ENCODE measurements at regions not wholly inside any gene's neighbourhood (a gene's known extent, or its start where the extent isn't known, plus 50 kb on each side); places are given as distances from the start of the nearest gene placed in this dataset.

DNA sequence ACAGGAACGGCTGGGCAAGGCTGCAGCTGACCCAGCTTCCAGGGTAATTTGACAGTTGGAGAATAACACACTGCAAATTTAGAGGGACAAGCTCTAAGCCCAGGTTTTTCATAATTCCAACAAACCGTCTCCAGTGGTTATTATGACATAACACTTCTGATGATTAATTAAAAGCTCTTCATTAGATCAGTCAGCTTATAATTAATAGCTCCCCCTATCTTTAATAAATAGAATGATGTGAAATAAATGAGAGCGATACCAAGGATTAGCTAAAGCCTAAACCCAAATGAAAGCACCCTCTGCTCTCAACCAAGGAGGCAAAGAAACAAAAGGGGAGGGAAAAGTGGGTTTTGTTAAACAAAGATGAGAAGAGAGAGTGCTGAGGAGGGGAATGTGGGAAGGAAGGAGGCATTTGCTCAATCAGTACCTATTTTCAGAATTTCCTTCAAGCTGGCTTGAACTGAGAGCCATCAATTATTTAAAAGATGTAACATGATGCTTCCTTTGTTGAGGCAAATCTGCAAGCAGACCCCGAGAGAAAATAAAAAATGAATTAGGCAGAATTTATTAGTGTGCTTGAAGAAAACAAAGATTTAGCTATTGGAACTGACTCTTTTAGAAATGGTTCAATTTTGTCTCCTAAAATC is 221.8 kb upstream of the ESRRG start:
- no peak overlapping the region for H3K4me3 ChIP-seq
- no peaks in the 10 kb centered on the region for H3K36me3 ChIP-seq
- H3K4me1 ChIP-seq (replicated peaks) = no peaks in the 10 kb centered on the region
- H3K27ac ChIP-seq = no peak overlapping the region
- H3K27me3 ChIP-seq (replicated peaks) = no peaks in the 10 kb centered on the region
- no peaks in the 10 kb centered on the region for H3K9me3 ChIP-seq (replicated peaks)
- no peak for DNase-seq (ENCODE audit: low read depth in 1 of 2, low spot score in 2 of 2)

DNA sequence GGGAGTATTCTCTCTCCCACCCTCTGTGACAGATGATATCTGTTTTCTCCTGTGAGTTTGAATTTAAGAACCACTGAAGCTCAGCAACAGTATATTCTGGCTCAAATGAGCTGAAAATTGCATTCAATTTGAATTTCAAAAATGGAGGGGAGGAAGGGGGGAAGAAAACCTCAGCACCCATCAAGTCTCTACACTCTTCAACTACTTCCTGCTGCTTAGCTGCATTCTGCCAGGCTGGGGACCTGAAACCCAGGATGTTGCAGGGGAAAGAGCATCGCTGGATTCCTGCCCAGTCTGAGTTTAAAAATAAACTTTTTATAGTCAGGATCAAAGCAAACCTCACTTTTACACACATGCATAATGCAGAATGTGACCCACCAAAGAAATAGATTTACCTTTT is 214.3 kb upstream of the ESRRG start:
- H3K36me3 ChIP-seq = no peaks in the 10 kb centered on the region
- DNase-seq (ENCODE audit: low read depth in 1 of 2, low spot score in 2 of 2) = no peak
- H3K9me3 ChIP-seq (replicated peaks) = no peaks in the 10 kb centered on the region
- H3K27ac ChIP-seq = no peak overlapping the region
- no peaks in the 10 kb centered on the region for H3K4me1 ChIP-seq (replicated peaks)
- H3K27me3 ChIP-seq (replicated peaks) = no peaks in the 10 kb centered on the region
- H3K4me3 ChIP-seq = no peak overlapping the region

DNA sequence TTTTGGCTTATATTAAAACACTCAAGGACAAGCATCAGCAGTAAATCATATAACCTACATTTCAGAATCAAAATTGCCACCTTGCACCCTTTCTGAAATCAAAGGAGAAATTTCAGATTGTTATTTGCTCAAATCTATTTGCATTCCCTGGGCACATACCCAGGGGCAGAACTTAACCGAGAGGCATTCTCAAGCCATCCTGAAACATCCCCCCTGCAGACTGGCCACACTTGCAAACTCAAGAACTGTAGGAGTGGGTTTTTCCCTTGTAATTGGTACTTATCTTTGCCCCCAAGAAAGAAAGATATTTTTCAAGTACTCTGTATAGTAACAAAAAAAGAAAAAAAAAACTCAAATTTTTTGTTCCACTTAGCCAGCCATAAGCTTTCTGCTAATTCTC is 213.6 kb upstream of the ESRRG start:
- Histone ChIP-seq H3K36me3 (no peaks in the 10 kb centered on the region), H3K4me3 (no peak overlapping the region), H3K27ac (no peak overlapping the region), H3K4me1 (replicated peaks) (no peaks in the 10 kb centered on the region), H3K27me3 (replicated peaks) (no peaks in the 10 kb centered on the region), H3K9me3 (replicated peaks) (no peaks in the 10 kb centered on the region)
- DNase-seq (ENCODE audit: low read depth in 1 of 2, low spot score in 2 of 2) = no peak

DNA sequence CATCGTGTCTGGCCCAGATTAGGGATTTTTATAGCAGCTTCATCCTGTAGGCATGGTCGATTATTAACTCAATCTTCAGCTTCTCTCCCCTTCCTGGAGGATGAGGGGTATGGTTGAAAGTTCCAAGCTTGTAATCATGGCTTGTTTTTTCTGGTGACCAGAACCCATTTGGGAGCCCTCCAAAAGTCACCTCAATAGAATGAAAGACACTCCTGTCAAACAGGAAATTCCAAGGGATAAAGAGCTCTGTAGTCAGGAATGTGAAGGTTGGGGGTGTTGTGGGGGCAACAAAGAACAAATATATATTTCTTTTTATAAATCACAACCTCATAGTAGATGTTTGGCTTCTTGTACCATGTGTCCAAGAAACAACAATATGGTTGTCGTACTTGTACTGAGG is 212.7 kb upstream of the ESRRG start:
- DNase-seq (ENCODE audit: low read depth in 1 of 2, low spot score in 2 of 2) = no peak

DNA sequence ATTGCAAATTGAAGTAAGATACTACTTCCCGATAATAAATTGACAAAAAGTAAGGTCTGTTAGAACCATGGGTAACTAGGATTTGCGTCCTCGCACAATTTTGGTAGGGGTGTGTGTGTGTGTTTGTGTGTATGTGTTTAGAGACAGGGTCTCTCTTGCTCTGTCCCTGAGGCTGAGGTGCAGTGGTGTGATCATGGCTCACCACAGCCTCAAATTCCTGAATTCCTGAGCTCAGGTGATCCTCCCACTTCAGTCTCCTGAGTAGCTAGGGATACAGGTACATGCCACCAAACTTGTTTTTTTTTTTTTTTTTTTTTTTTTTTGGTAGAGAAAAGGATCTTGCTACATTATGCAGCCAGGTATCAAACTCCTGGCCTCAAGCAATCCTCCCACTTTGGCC is 209.2 kb upstream of the ESRRG start:
- Histone ChIP-seq H3K4me3 (no peak overlapping the region), H3K9me3 (replicated peaks) (0 out of 2 replicates have a peak, but pooled peaks cover 2% of the 10 kb centered on the region), H3K4me1 (replicated peaks) (no peaks in the 10 kb centered on the region), H3K36me3 (no peaks in the 10 kb centered on the region), H3K27me3 (replicated peaks) (no peaks in the 10 kb centered on the region), H3K27ac (no peak overlapping the region)
- DNase-seq (ENCODE audit: low read depth in 1 of 2, low spot score in 2 of 2) = no peak

More for the DNA sequence above, 212.7 kb upstream of the ESRRG start:
- no peaks in the 10 kb centered on the region for H3K9me3 ChIP-seq (replicated peaks)
- no peaks in the 10 kb centered on the region for H3K4me1 ChIP-seq (replicated peaks)
- no peaks in the 10 kb centered on the region for H3K27me3 ChIP-seq (replicated peaks)
- no peak overlapping the region for H3K27ac ChIP-seq
- no peak overlapping the region for H3K4me3 ChIP-seq
- H3K36me3 ChIP-seq = no peaks in the 10 kb centered on the region

DNA sequence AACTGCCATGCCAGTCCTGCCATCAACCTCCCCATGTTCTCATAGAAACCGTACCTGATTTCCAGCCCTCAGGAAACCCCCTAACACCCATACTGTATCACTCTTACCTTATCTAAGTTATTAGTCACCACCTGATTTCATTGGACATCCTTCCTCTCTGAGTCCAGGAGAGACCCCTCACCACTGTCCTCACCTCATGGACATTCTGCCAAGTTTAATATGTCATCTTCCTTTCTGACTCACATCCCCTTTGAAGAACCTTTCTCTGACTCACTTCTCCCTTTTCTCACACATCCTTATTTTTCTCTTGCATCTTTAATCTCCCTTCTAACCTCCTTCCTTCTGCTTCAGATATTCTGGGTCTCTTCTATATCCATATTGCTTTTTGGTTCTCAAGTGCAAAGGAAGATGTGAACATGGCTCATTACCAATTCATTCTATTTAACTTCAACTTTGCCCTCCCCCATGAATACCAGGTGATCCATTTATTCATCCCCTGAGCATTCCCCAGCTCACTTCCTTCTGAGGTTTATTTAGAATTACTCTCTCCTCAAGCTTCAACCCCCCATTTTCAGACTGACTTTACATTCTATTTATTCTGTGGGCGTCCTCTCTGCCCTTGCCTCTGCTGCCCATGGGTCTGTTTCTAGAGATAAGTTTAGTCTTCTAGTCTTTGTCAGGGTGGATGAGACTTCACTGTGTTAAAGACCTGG is 206.8 kb upstream of the ESRRG start:
- Histone ChIP-seq H3K36me3 (no peaks in the 10 kb centered on the region), H3K9me3 (replicated peaks) (0 out of 2 replicates have a peak, but pooled peaks cover 2% of the 10 kb centered on the region), H3K27me3 (replicated peaks) (no peaks in the 10 kb centered on the region), H3K4me3 (no peak overlapping the region), H3K27ac (no peak overlapping the region), H3K4me1 (replicated peaks) (no peaks in the 10 kb centered on the region)
- no peak for DNase-seq (ENCODE audit: low read depth in 1 of 2, low spot score in 2 of 2)

DNA sequence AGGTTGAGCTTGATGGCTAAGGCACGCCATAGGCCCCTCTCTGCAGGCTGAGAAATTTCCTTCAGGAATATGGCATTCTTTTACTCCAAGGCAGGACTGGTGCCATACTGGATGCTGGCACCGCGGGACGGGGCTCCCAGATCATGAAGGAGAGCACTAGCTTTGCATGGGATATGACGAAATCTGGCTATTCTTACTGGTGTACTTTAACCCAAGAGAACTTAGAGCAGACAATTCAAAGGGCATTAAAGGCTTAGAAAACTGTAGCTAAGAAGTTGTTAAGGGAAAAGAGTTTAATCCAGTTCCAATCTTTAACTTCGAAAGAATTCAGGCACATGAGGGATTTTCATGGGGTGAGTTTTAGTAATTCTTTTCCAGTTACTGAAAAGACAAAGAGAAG is 204.4 kb upstream of the ESRRG start:
- H3K27ac ChIP-seq = no peak overlapping the region
- H3K4me3 ChIP-seq = no peak overlapping the region
- H3K27me3 ChIP-seq (replicated peaks) = no peaks in the 10 kb centered on the region
- no peak for DNase-seq (ENCODE audit: low read depth in 1 of 2, low spot score in 2 of 2)
- 0 out of 2 replicates have a peak, but pooled peaks cover 2% of the 10 kb centered on the region for H3K9me3 ChIP-seq (replicated peaks)
- H3K4me1 ChIP-seq (replicated peaks) = no peaks in the 10 kb centered on the region
- H3K36me3 ChIP-seq = no peaks in the 10 kb centered on the region

DNA sequence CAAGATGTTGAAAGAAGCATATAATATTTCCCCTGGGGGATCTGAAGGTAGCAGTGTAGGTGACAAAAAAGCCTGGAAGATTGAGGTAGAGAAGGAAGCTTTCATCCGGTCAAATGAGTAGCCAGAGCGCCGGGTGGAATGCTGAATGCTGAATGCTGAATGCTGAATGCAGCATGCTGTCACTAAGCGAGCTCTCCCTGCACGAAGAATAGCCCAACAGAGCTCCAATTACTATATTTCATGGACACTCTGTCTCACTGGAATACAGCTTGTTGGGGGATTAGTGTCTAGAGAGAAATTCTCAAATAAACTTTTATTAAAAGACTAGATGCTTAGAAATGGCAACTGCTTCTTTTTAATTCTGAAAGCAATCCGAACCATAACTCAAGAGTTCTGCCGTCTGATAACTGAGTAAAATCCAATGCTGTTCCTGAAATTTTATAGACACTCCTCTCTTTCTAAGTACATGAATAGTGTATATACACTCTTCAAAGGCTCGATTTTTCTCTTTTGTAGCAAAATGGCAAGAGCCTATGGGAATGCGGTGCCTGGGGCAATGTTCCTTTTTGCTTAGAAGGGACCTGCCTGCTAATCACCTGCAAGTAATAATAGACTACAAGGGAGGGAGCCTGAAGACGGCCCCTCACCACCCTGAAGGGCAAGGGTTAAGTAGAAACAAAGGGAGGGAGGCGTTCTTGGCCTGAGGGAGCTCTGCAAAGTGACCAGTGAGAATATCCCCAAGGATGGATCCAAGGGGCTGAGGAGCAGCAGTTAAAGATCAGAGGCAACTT is 203.7 kb upstream of the ESRRG start:
- no peak for DNase-seq (ENCODE audit: low read depth in 1 of 2, low spot score in 2 of 2)
- H3K27ac ChIP-seq = no peak overlapping the region
- no peaks in the 10 kb centered on the region for H3K27me3 ChIP-seq (replicated peaks)
- H3K9me3 ChIP-seq (replicated peaks) = 0 out of 2 replicates have a peak, but pooled peaks cover 2% of the 10 kb centered on the region
- no peaks in the 10 kb centered on the region for H3K36me3 ChIP-seq
- no peaks in the 10 kb centered on the region for H3K4me1 ChIP-seq (replicated peaks)
- no peak overlapping the region for H3K4me3 ChIP-seq

DNA sequence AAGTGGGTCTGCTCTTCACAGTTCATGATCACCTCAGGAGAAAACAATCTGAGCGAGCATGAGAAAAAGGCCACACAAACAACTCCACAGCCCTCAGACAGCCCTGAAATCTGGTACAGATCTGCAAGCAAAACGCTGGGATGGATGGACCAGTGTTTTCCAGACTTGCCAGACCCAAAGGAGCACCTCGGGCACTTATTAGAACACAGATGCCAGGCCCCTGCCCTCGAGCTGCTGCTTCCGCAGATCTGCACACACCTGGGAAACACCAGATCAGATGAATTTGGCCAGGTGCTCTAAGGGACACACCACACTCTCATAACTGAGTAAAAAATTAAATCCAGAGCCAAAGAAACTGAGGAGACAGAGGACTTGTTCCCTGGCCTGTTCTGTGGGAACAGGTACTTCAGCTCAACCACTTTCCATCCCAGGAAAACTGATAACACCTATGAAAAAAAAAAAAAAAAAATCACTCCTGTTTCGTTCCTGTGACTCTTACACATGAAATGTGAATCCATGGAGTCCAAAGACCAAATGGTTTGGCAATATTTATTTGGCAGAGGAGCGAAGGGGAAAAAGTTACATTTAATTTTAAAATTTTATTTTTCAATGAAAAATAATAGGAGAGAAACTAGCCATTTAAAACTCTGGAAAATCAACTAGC is 202.9 kb upstream of the ESRRG start:
- Histone ChIP-seq H3K9me3 (replicated peaks) (0 out of 2 replicates have a peak, but pooled peaks cover 2% of the 10 kb centered on the region), H3K4me1 (replicated peaks) (no peaks in the 10 kb centered on the region), H3K4me3 (no peak overlapping the region), H3K36me3 (no peaks in the 10 kb centered on the region), H3K27me3 (replicated peaks) (no peaks in the 10 kb centered on the region), H3K27ac (no peak overlapping the region)
- no peak for DNase-seq (ENCODE audit: low read depth in 1 of 2, low spot score in 2 of 2)

DNA sequence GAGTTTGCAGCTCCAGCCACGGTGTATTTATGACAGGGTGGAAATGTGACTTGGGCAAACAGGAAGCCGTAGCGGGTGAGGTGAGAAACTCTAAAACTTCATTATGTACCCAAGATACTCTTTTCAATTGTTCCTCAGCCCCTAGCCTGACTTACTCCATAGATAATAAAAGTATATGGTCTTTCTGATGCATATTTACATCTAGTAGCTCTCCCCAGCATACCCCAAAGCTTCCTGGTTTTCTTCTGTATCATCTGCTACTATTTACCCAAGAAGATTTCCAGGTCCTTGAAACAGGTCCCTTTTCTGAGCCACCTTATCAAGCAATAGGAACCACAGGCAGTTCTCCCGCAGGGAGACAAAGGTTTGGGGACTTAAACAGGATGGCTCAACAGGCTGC is 201.5 kb upstream of the ESRRG start:
- DNase-seq (ENCODE audit: low read depth in 1 of 2, low spot score in 2 of 2) = no peak
- Histone ChIP-seq H3K4me3 (no peak overlapping the region), H3K27me3 (replicated peaks) (no peaks in the 10 kb centered on the region)

DNA sequence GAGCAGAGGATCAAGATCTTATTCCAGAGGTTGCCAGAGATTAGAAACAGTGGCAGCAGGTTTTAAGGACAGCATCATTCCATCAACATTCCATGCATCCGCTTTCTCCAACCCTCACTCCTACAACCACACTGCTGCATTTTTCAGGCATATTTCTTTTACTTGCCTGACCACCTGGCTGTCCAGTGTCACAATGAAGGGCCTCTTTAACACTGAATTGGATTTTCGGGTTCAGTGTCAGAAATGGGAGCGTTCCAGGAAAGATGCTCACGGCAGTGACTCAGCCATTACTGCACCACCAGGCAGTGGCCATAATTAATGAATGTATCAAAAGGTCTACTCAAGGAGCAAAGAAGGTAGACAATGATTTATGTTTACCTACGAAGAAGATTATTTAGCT is 200.4 kb upstream of the ESRRG start:
- Histone ChIP-seq H3K36me3 (no peaks in the 10 kb centered on the region), H3K4me1 (replicated peaks) (no peaks in the 10 kb centered on the region), H3K9me3 (replicated peaks) (no peaks in the 10 kb centered on the region), H3K4me3 (no peak overlapping the region), H3K27ac (no peak overlapping the region), H3K27me3 (replicated peaks) (no peaks in the 10 kb centered on the region)
- DNase-seq (ENCODE audit: low read depth in 1 of 2, low spot score in 2 of 2) = no peak

More for the DNA sequence above, 201.5 kb upstream of the ESRRG start:
- no peaks in the 10 kb centered on the region for H3K36me3 ChIP-seq
- no peak overlapping the region for H3K27ac ChIP-seq
- no peaks in the 10 kb centered on the region for H3K4me1 ChIP-seq (replicated peaks)
- no peaks in the 10 kb centered on the region for H3K9me3 ChIP-seq (replicated peaks)

DNA sequence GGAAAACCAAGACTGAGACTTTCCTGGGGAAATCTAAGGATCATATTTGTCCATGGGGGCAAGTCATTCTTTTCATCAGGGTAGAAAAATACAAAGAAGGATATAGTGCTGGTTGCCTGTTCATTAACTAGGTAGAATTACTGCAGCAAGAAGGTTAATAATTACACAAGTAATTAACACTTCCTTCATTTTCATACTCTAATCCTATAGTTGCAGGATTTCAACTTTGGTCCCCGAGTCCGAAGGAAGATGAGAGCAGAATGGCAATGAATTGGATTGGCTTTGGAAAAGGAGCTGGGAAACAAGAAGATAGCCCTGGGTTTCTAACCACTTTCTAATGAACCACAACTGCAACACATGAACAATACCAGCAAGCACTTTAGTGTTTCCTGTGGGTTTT is 199.2 kb upstream of the ESRRG start:
- no peak for DNase-seq (ENCODE audit: low read depth in 1 of 2, low spot score in 2 of 2)
- Histone ChIP-seq H3K27ac (no peak overlapping the region), H3K36me3 (no peaks in the 10 kb centered on the region), H3K4me1 (replicated peaks) (no peaks in the 10 kb centered on the region), H3K27me3 (replicated peaks) (no peaks in the 10 kb centered on the region), H3K9me3 (replicated peaks) (no peaks in the 10 kb centered on the region), H3K4me3 (no peak overlapping the region)

DNA sequence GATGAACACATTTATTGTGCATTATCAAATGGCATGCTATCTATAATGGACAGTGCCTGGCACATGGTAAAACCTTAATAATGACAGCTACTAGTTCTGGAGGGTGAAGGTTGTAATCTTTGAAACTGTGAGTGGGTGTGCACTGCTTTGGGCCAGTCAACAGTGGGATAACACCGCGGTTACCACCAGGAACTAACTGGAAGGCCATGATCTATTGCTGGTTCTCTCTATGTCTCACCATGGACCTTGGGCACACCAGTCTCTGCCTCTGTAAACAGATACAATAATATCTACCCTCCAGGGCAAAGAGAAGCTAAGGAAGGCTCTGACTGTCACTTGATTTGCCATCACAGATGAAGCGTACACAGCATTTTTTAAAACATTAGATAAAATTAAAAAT is 198.6 kb upstream of the ESRRG start:
- H3K9me3 ChIP-seq (replicated peaks) = no peaks in the 10 kb centered on the region
- DNase-seq (ENCODE audit: low read depth in 1 of 2, low spot score in 2 of 2) = no peak
- H3K27ac ChIP-seq = no peak overlapping the region
- no peak overlapping the region for H3K4me3 ChIP-seq
- H3K27me3 ChIP-seq (replicated peaks) = no peaks in the 10 kb centered on the region
- H3K36me3 ChIP-seq = no peaks in the 10 kb centered on the region
- H3K4me1 ChIP-seq (replicated peaks) = no peaks in the 10 kb centered on the region

All from SJSA1 (cell line).